IMR-90 (cell line): ENCODE measurements at regions not wholly inside any gene's neighbourhood (a gene's known extent, or its start where the extent isn't known, plus 50 kb on each side); places are given as distances from the start of the nearest gene placed in this dataset.

Source experiments
- ATAC-seq: fragments of 200-7000 bp; cut with Tn5 transposase; 2 replicates; pipeline ENCODE4 v1.9.1; 2020; ENCODE audit warnings: low read depth, mild to moderate bottlenecking, moderate library complexity
- BruUV-seq: library from RNA; stranded (reverse); fragments of 400-500 nt; replicated peaks from 2 replicates; lab custom pipeline; 2021; lab: Mats Ljungman, UMichigan
- CTCF ChIA-PET: fragments of 300-600 bp; formaldehyde crosslinking; extraction: SDS; loops from one replicate; lab custom pipeline; 2021; ENCODE audit warnings: antibody characterized with exemption; lab: Yijun Ruan, JAX
- POLR2A ChIA-PET: fragments of 300-600 bp; sonication (Branson Sonifier 250); formaldehyde crosslinking; loops from one replicate; lab custom pipeline; 2022; ENCODE audit warnings: antibody characterized with exemption; ENCODE audit not compliant: unreplicated experiment; lab: Charles Lee
- DNase-seq: peaks from one replicate; pipeline ENCODE4 v3.0.0; 2013
- H2AFZ ChIP-seq: replicated peaks from 2 replicates; pipeline ENCODE3; 2013; ENCODE audit warnings: low read length, mild to moderate bottlenecking; ENCODE audit not compliant: poor library complexity
- H2AK5ac ChIP-seq: 2 replicates; pipeline ENCODE4 v1.6.1; 2013; ENCODE audit warnings: low read depth, low read length, inconsistent platforms
- H2AK9ac ChIP-seq: replicated peaks from 2 replicates; pipeline ENCODE3; 2013; ENCODE audit warnings: mild to moderate bottlenecking, low read depth, low read length, moderate library complexity; ENCODE audit not compliant: poor library complexity
- H2BK120ac ChIP-seq: 2 replicates; pipeline ENCODE4 v1.6.1; 2013; ENCODE audit warnings: low read depth, low read length, inconsistent platforms
- H2BK15ac ChIP-seq: 3 replicates; pipeline ENCODE4 v1.6.1; 2013; ENCODE audit warnings: low read depth, low read length, inconsistent platforms
- H2BK20ac ChIP-seq: 2 replicates; pipeline ENCODE4 v1.6.1; 2013; ENCODE audit warnings: low read depth, mild to moderate bottlenecking, inconsistent platforms, low read length, moderate library complexity
- H2BK5ac ChIP-seq: 2 replicates; pipeline ENCODE4 v1.6.1; 2013; ENCODE audit warnings: mild to moderate bottlenecking, low read depth, low read length, inconsistent platforms; ENCODE audit not compliant: poor library complexity, severe bottlenecking
- H3K14ac ChIP-seq: replicated peaks from 2 replicates; pipeline ENCODE4 v1.6.1; 2013; ENCODE audit warnings: low read depth, low read length, inconsistent platforms
- H3K18ac ChIP-seq: 2 replicates; pipeline ENCODE4 v1.6.1; 2013; ENCODE audit warnings: low read depth, low read length, control low read depth
- H3K23ac ChIP-seq: 2 replicates; pipeline ENCODE4 v1.6.1; 2013; ENCODE audit warnings: low read depth, low read length, inconsistent platforms
- H3K27ac ChIP-seq: 2 replicates; pipeline ENCODE4 v1.5.1; 2013; ENCODE audit warnings: mild to moderate bottlenecking, control low read depth, low read length; ENCODE audit not compliant: insufficient read depth
- H3K27me3 ChIP-seq: 2 replicates; pipeline ENCODE4 v1.6.1; 2013; ENCODE audit warnings: low read length; ENCODE audit not compliant: control insufficient read depth, insufficient read depth
- H3K36me3 ChIP-seq: 2 replicates; pipeline ENCODE4 v1.6.1; 2013; ENCODE audit warnings: low read length, mixed read lengths; ENCODE audit not compliant: control insufficient read depth, insufficient read depth
- H3K4ac ChIP-seq: 2 replicates; pipeline ENCODE4 v1.6.1; 2013; ENCODE audit warnings: low read depth, low read length, inconsistent platforms
- H3K4me1 ChIP-seq: 2 replicates; pipeline ENCODE4 v1.6.1; 2013; ENCODE audit warnings: low read length, mixed read lengths; ENCODE audit not compliant: control insufficient read depth, insufficient read depth
- H3K4me2 ChIP-seq: 2 replicates; pipeline ENCODE4 v1.6.1; 2013; ENCODE audit warnings: low read depth, mild to moderate bottlenecking, control low read depth, low read length, moderate library complexity
- H3K4me3 ChIP-seq: 2 replicates; pipeline ENCODE4 v1.5.1; 2013; ENCODE audit warnings: low read depth, mild to moderate bottlenecking, control low read depth, low read length, moderate library complexity; ENCODE audit not compliant: insufficient read depth
- H3K56ac ChIP-seq: 2 replicates; pipeline ENCODE4 v1.6.1; 2013; ENCODE audit warnings: low read length, inconsistent platforms; ENCODE audit not compliant: insufficient read depth; ENCODE audit errors: extremely low read depth
- H3K79me1 ChIP-seq, 2 experiments: 2 replicates each; pipeline ENCODE4 v1.6.1; 2013; ENCODE audit warnings: low read length in 2 of 2, inconsistent platforms in 1 of 2, low read depth in 1 of 2
- H3K9ac ChIP-seq: 2 replicates; pipeline ENCODE4 v1.6.1; 2013; ENCODE audit warnings: low read depth, low read length, control low read depth
- H3K9me1 ChIP-seq: 2 replicates; pipeline ENCODE4 v1.6.1; 2013; ENCODE audit warnings: low read length, inconsistent platforms; ENCODE audit not compliant: insufficient read depth
- H3K9me3 ChIP-seq: 2 replicates; pipeline ENCODE4 v1.6.1; 2013; ENCODE audit warnings: low read length; ENCODE audit not compliant: control insufficient read depth, insufficient read depth
- H4K20me1 ChIP-seq: 2 replicates; pipeline ENCODE4 v1.6.1; 2013; ENCODE audit warnings: low read length, inconsistent platforms; ENCODE audit not compliant: insufficient read depth
- H4K5ac ChIP-seq: 2 replicates; pipeline ENCODE4 v1.6.1; 2013; ENCODE audit warnings: mild to moderate bottlenecking, low read depth, low read length, control low read depth
- H4K8ac ChIP-seq, 2 experiments: 2 replicates each; pipeline ENCODE4 v1.6.1; 2013; ENCODE audit warnings: low read depth in 2 of 2, low read length in 2 of 2, control low read depth in 1 of 2, inconsistent platforms in 1 of 2
- H4K91ac ChIP-seq: 2 replicates; pipeline ENCODE4 v1.6.1; 2013; ENCODE audit warnings: low read depth, low read length, inconsistent platforms; ENCODE audit not compliant: insufficient read depth
- BHLHE40 ChIP-seq: fragments of 150-350 bp; IDR thresholded peaks from 2 replicates; pipeline ENCODE4 v1.6.1; 2016; ENCODE audit warnings: mild to moderate bottlenecking, low read depth, low read length
- MXI1 ChIP-seq: IDR thresholded peaks from 2 replicates; pipeline ENCODE4 v1.6.1; 2012; ENCODE audit warnings: low read depth, mild to moderate bottlenecking, low read length, moderate library complexity, borderline replicate concordance
- NFE2L2 ChIP-seq: fragments of 150-350 bp; IDR thresholded peaks from 2 replicates; pipeline ENCODE4 v1.6.1; 2016; ENCODE audit warnings: low read depth, mild to moderate bottlenecking, low read length
- POLR2A ChIP-seq: IDR thresholded peaks from 2 replicates; pipeline ENCODE4 v1.6.1; 2012; ENCODE audit warnings: mild to moderate bottlenecking, low read depth, low read length
- RCOR1 ChIP-seq: IDR thresholded peaks from 2 replicates; pipeline ENCODE4 v1.6.1; 2012; ENCODE audit warnings: mild to moderate bottlenecking, low read length, improper control_type of control experiment; ENCODE audit not compliant: insufficient replicate concordance
- SMC3 ChIP-seq: fragments of 150-350 bp; IDR thresholded peaks from 2 replicates; pipeline ENCODE4 v1.6.1; 2016; ENCODE audit warnings: low read depth, mild to moderate bottlenecking, antibody characterized with exemption, low read length, moderate library complexity
- WGBS, 2 experiments: methylation state at CpG; one replicate each; pipeline versions ENCODE4 v1.1.5 to v1.1.7; 2013; ENCODE audit warnings: missing lambda C conversion rate in 2 of 2; ENCODE audit not compliant: insufficient read length in 1 of 2; ENCODE audit errors: extremely low coverage in 2 of 2; 5-methylcytosine and 5-hydroxymethylcytosine counted together
- dilution Hi-C: fragments of 300-500 bp; cut with HindIII; formaldehyde crosslinking; loops from one replicate; pipeline ENCODE4 v1.14.3; 2018; ENCODE audit warnings: low sequenced_read_pairs; ENCODE audit not compliant: unreplicated experiment
- in situ Hi-C: fragments of 300-500 bp; cut with MboI; formaldehyde crosslinking; loops from 3 replicates; pipeline ENCODE4 v1.14.3; 2019; ENCODE audit warnings: low sequenced_read_pairs, inconsistent platforms, mixed read lengths
- intact Hi-C: fragments of 100-400 bp; cut with micrococcal nuclease; formaldehyde crosslinking; loops from 2 replicates; pipeline ENCODE4 v1.10.0; 2022
- TF ChIP-seq, protein P1 (sequence below): fragments of 150-350 bp; IDR thresholded peaks from 2 replicates; pipeline ENCODE4 v1.6.1; 2016; ENCODE audit warnings: low read depth, mild to moderate bottlenecking, low read length, moderate library complexity, borderline replicate concordance
- TF ChIP-seq, protein P2 (sequence below): conservative IDR thresholded peaks from 2 replicates; pipeline ENCODE4 v1.5.1; 2012; ENCODE audit warnings: mild to moderate bottlenecking, low read depth, low read length, improper control_type of control experiment

DNA sequence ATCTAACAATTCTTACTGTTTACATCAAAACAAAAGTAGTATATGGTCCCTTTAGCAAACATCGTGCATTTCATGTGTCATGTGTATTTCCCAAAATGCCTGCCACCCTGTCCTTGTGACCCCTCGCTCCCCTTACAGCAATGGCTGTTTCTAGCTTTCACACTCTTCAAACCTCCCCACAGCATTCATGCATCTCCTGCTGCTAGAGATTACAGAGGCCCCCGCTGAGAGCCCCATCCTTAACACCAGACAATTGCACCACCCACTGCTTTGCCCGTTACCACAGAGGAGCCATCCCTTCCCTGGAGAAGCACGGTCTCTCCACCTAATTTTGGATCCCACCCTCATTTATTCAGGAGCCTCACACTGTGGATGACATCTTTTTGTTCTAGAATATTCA, 149.7 kb upstream of the IRX4 start:
- no peak overlapping the region for H3K9ac ChIP-seq
- no peaks in the 10 kb centered on the region for H3K9me3 ChIP-seq
- H2AK5ac ChIP-seq = no peak overlapping the region
- ATAC-seq (no peak), DNase-seq (no peak)
- no peak overlapping the region for H2AFZ ChIP-seq
- no CpG with 5 or more reads among the region's 5 CpGs for WGBS, 2 experiments
- no peak overlapping the region for H2BK20ac ChIP-seq
- no peak overlapping the region for H2AK9ac ChIP-seq
- no peak overlapping the region for H3K23ac ChIP-seq
- H4K91ac ChIP-seq = no peak overlapping the region
- no peak overlapping the region for H3K56ac ChIP-seq
- no peaks in the 10 kb centered on the region for H3K79me1 ChIP-seq
- no peak overlapping the region for H3K18ac ChIP-seq
- no peak overlapping the region for H3K27ac ChIP-seq
- POLR2A ChIA-PET = no interaction called here
- no peak overlapping the region for H3K4me2 ChIP-seq
- no peaks in the 10 kb centered on the region for H3K27me3 ChIP-seq
- no peaks in the 10 kb centered on the region for H3K4me1 ChIP-seq
- H4K8ac ChIP-seq = no peak overlapping the region
- in situ Hi-C loops = no loop called here
- H3K4ac ChIP-seq = no peak overlapping the region
- no peaks in the 10 kb centered on the region for H4K20me1 ChIP-seq
- CTCF ChIA-PET = no interaction called here
- no TSS peak for BruUV-seq
- no peak overlapping the region for H4K5ac ChIP-seq
- H3K36me3 ChIP-seq = no peaks in the 10 kb centered on the region
- no peak overlapping the region for H2BK15ac ChIP-seq
- TF ChIP-seq RCOR1 = no peak
- no peak for TF ChIP-seq MXI1
- no peak for TF ChIP-seq BHLHE40
- TF ChIP-seq SMC3 = no peak
- TF ChIP-seq, protein P1, sequence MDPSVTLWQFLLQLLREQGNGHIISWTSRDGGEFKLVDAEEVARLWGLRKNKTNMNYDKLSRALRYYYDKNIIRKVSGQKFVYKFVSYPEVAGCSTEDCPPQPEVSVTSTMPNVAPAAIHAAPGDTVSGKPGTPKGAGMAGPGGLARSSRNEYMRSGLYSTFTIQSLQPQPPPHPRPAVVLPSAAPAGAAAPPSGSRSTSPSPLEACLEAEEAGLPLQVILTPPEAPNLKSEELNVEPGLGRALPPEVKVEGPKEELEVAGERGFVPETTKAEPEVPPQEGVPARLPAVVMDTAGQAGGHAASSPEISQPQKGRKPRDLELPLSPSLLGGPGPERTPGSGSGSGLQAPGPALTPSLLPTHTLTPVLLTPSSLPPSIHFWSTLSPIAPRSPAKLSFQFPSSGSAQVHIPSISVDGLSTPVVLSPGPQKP = no peak
- TF ChIP-seq NFE2L2 = no peak
- TF ChIP-seq, protein P2, sequence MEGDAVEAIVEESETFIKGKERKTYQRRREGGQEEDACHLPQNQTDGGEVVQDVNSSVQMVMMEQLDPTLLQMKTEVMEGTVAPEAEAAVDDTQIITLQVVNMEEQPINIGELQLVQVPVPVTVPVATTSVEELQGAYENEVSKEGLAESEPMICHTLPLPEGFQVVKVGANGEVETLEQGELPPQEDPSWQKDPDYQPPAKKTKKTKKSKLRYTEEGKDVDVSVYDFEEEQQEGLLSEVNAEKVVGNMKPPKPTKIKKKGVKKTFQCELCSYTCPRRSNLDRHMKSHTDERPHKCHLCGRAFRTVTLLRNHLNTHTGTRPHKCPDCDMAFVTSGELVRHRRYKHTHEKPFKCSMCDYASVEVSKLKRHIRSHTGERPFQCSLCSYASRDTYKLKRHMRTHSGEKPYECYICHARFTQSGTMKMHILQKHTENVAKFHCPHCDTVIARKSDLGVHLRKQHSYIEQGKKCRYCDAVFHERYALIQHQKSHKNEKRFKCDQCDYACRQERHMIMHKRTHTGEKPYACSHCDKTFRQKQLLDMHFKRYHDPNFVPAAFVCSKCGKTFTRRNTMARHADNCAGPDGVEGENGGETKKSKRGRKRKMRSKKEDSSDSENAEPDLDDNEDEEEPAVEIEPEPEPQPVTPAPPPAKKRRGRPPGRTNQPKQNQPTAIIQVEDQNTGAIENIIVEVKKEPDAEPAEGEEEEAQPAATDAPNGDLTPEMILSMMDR = no peak
- TF ChIP-seq POLR2A = no peak
- no peaks in the 10 kb centered on the region for H3K9me1 ChIP-seq
- intact Hi-C loops = no loop called here
- no peak overlapping the region for H3K4me3 ChIP-seq
- dilution Hi-C loops = no loop called here
- H2BK5ac ChIP-seq = no peak overlapping the region
- no peak overlapping the region for H3K14ac ChIP-seq
- H2BK120ac ChIP-seq = no peak overlapping the region
